ENCODE measurements at regions not wholly inside any gene's neighbourhood (a gene's known extent, or its start where the extent isn't known, plus 50 kb on each side); places are given as distances from the start of the nearest gene placed in this dataset.

- no peak for DNase-seq
Observed at GRCh38 chr1:193676996-193677549, 490.7 kb upstream of the B3GALT2 start.

- DNase-seq: no peak
Observed at GRCh38 chr1:193674292-193674944, 488.0 kb upstream of the B3GALT2 start.

- DNase-seq: no peak
Observed at GRCh38 chr1:193666485-193667083, 480.2 kb upstream of the B3GALT2 start.

- DNase-seq: no peak
Observed at GRCh38 chr1:193663965-193664364, 477.6 kb upstream of the B3GALT2 start.

- DNase-seq: no peak
Observed at GRCh38 chr1:193662030-193662429, 475.6 kb upstream of the B3GALT2 start.

- DNase-seq: no peak
Observed at GRCh38 chr1:193661385-193661784, 475.0 kb upstream of the B3GALT2 start.

- DNase-seq: no peak
Observed at GRCh38 chr1:193660428-193660827, 474.0 kb upstream of the B3GALT2 start.

GRCh38 chr1:193658691-193659090 lies 472.3 kb upstream of the B3GALT2 start:
- DNase-seq: no peak

- no peak for DNase-seq
Observed at GRCh38 chr1:193658081-193658480, 471.7 kb upstream of the B3GALT2 start.

GRCh38 chr1:193657552-193657951 lies 471.1 kb upstream of the B3GALT2 start:
- no peak for DNase-seq

GRCh38 chr1:193656841-193657240 lies 470.4 kb upstream of the B3GALT2 start:
- no peak for DNase-seq

GRCh38 chr1:193654951-193655735 lies 468.7 kb upstream of the B3GALT2 start:
- no peak for DNase-seq

GRCh38 chr1:193649587-193649986 lies 463.2 kb upstream of the B3GALT2 start:
- DNase-seq: no peak

- no peak for DNase-seq
Observed at GRCh38 chr1:193634876-193635275, 448.5 kb upstream of the B3GALT2 start.

GRCh38 chr1:193634470-193634869 lies 448.1 kb upstream of the B3GALT2 start:
- DNase-seq: peak; percentile 19

GRCh38 chr1:193633991-193634390 lies 447.6 kb upstream of the B3GALT2 start:
- DNase-seq: no peak

- no peak for DNase-seq
Observed at GRCh38 chr1:193633093-193633492, 446.7 kb upstream of the B3GALT2 start.

GRCh38 chr1:193631306-193631705 lies 444.9 kb upstream of the B3GALT2 start:
- no peak for DNase-seq

GRCh38 chr1:193629875-193630274 lies 443.5 kb upstream of the B3GALT2 start:
- peak; percentile 38 for DNase-seq

GRCh38 chr1:193626695-193627094 lies 440.3 kb upstream of the B3GALT2 start:
- no peak for DNase-seq

GRCh38 chr1:193625255-193625654 lies 438.8 kb upstream of the B3GALT2 start:
- no peak for DNase-seq

GRCh38 chr1:193619911-193620310 lies 433.5 kb upstream of the B3GALT2 start:
- DNase-seq: no peak

- peak; percentile 54 for DNase-seq
Observed at GRCh38 chr1:193614817-193615216, 428.4 kb upstream of the B3GALT2 start.

- no peak for DNase-seq
Observed at GRCh38 chr1:193614275-193614674, 427.9 kb upstream of the B3GALT2 start.
